IMR-90 (cell line): ENCODE measurements at regions not wholly inside any gene's neighbourhood (a gene's known extent, or its start where the extent isn't known, plus 50 kb on each side); places are given as distances from the start of the nearest gene placed in this dataset.

ENCODE experiments used
- BHLHE40 ChIP-seq: fragments of 150-350 bp; IDR thresholded peaks from 2 replicates; pipeline ENCODE4 v1.6.1; 2016; ENCODE audit warnings: mild to moderate bottlenecking, low read depth, low read length
- CHD1 ChIP-seq: IDR thresholded peaks from 2 replicates; pipeline ENCODE4 v1.6.1; 2012; ENCODE audit warnings: low read depth, low read length, improper control_type of control experiment
- CTCF ChIP-seq: conservative IDR thresholded peaks from 2 replicates; pipeline ENCODE4 v1.5.1; 2012; ENCODE audit warnings: mild to moderate bottlenecking, low read depth, low read length, improper control_type of control experiment
- MAFK ChIP-seq: IDR thresholded peaks from 2 replicates; pipeline ENCODE4 v1.6.1; 2012; ENCODE audit warnings: low read depth, low read length, improper control_type of control experiment
- MAZ ChIP-seq: IDR thresholded peaks from 2 replicates; pipeline ENCODE4 v1.6.1; 2012; ENCODE audit warnings: low read depth, mild to moderate bottlenecking, low read length, improper control_type of control experiment, moderate library complexity, borderline replicate concordance
- MXI1 ChIP-seq: IDR thresholded peaks from 2 replicates; pipeline ENCODE4 v1.6.1; 2012; ENCODE audit warnings: low read depth, mild to moderate bottlenecking, low read length, moderate library complexity, borderline replicate concordance
- POLR2A ChIP-seq: IDR thresholded peaks from 2 replicates; pipeline ENCODE4 v1.6.1; 2012; ENCODE audit warnings: mild to moderate bottlenecking, low read depth, low read length
- RAD21 ChIP-seq: IDR thresholded peaks from 2 replicates; pipeline ENCODE4 v1.6.1; 2012; ENCODE audit warnings: low read length, improper control_type of control experiment
- RFX5 ChIP-seq: IDR thresholded peaks from 2 replicates; pipeline ENCODE4 v1.8.0; 2012; ENCODE audit warnings: low read depth, mild to moderate bottlenecking, low read length, moderate library complexity
- USF2 ChIP-seq: fragments of 150-350 bp; IDR thresholded peaks from 2 replicates; pipeline ENCODE4 v1.6.1; 2017; ENCODE audit warnings: mild to moderate bottlenecking, antibody characterized with exemption, low read length, low read depth

GRCh38 chr15:37793851-37794250 is 140.6 kb upstream of the TMCO5A start:
- TF ChIP-seq POLR2A (no peak), CTCF (peak; percentile 16; the same call in 1 of the 2 replicates), MAFK (no peak), RFX5 (no peak), CHD1 (no peak), MXI1 (no peak), BHLHE40 (no peak), USF2 (no peak), RAD21 (peak; percentile 21; the same call in 1 of the 2 replicates), MAZ (no peak)
